B cell (primary cell): ENCODE measurements at regions not wholly inside any gene's neighbourhood (a gene's known extent, or its start where the extent isn't known, plus 50 kb on each side); places are given as distances from the start of the nearest gene placed in this dataset.

Source experiments
- CTCF ChIP-seq: fragments of 200-600 bp; IDR thresholded peaks from one replicate; pipeline ENCODE4 v1.8.0; 2022; ENCODE audit warnings: antibody characterized with exemption, mild to moderate bottlenecking
- EZH2 ChIP-seq: IDR thresholded peaks from 2 replicates; pipeline ENCODE4 v1.6.1; 2012; ENCODE audit warnings: borderline replicate concordance, low read depth, mild to moderate bottlenecking, moderate library complexity, low read length; ENCODE audit not compliant: insufficient read depth, poor library complexity, severe bottlenecking

GRCh38 chr6:151698931-151699700 is 108.4 kb upstream of the ESR1 start:
- TF ChIP-seq CTCF = no peak
- TF ChIP-seq EZH2 = no peak
